ENCODE measurements at regions not wholly inside any gene's neighbourhood (a gene's known extent, or its start where the extent isn't known, plus 50 kb on each side); places are given as distances from the start of the nearest gene placed in this dataset.

DNA sequence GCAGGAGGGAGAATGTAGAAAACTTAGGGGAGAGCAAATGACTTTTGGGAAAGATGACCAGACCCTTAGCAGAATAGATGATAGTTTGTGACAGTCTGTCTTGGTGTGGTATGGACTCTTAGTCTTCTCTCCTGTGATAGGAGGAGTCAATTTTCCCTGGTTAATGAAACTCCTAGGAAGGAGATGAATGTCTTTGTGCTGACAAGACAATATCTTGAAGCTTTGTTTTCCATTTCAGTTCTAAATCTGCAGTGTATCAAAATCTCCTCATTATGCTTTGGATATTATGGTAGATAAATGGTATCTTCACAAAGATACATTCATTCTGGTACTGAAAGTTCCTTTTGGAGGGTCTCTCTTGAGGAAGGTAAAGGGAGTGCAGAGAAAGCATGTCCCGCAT lies 77.8 kb upstream of the ZNF717 start:
- TF ChIP-seq, protein P1, sequence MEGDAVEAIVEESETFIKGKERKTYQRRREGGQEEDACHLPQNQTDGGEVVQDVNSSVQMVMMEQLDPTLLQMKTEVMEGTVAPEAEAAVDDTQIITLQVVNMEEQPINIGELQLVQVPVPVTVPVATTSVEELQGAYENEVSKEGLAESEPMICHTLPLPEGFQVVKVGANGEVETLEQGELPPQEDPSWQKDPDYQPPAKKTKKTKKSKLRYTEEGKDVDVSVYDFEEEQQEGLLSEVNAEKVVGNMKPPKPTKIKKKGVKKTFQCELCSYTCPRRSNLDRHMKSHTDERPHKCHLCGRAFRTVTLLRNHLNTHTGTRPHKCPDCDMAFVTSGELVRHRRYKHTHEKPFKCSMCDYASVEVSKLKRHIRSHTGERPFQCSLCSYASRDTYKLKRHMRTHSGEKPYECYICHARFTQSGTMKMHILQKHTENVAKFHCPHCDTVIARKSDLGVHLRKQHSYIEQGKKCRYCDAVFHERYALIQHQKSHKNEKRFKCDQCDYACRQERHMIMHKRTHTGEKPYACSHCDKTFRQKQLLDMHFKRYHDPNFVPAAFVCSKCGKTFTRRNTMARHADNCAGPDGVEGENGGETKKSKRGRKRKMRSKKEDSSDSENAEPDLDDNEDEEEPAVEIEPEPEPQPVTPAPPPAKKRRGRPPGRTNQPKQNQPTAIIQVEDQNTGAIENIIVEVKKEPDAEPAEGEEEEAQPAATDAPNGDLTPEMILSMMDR (IDR thresholded peaks at IDR 0.05): no peak
- no peak for TF ChIP-seq POLR2A (IDR thresholded peaks at IDR 0.05)

All from lower leg skin (tissue), 3 donors.